ENCODE measurements at regions not wholly inside any gene's neighbourhood (a gene's known extent, or its start where the extent isn't known, plus 50 kb on each side); places are given as distances from the start of the nearest gene placed in this dataset.

DNA sequence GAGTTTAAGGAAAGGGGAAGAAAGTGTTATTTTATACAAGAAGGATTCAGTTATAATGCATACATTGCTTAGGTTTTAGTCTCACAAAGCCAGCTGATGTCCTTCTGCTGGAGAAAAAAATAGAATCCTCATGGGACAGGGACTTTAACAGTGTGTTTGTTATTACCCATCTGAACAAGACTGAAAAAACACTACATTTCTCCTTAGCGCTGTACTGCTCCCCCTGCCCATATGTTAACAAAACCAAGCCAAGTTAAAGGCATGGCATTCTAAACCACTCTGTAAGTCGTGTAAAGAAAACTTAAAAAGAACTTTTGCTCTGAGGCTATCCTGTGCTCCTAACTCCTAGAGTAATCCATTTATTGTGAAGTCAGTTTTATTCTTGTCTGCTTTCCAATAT is 102.6 kb upstream of the NYAP2 start:
- BruUV-seq (replicated peaks): no TSS peak

GRCh38 chr2:225295102-225295501 is 104.4 kb upstream of the NYAP2 start:
- POLR2A ChIA-PET: no interaction called here
- in situ Hi-C loops (cut with HindIII; ENCODE audit: low pct_unique_long_range_greater_than_20kb, low sequenced_read_pairs): no loop called here
- no peaks in the 10 kb centered on the region for H3K36me3 ChIP-seq (ENCODE audit: control insufficient read depth, insufficient read depth, low read length)
- H3K4me3 ChIP-seq (ENCODE audit: low read depth in 2 of 2, low read length in 2 of 2): no peak overlapping the region
- no peaks in the 10 kb centered on the region for H3K4me1 ChIP-seq (ENCODE audit: control insufficient read depth, insufficient read depth, low read length)
- TF ChIP-seq REST (IDR thresholded peaks at IDR 0.05; ENCODE audit: insufficient read depth in 1 of 2, low read depth in 2 of 2, low read length in 1 of 2) (no peak), TCF7L2 (IDR thresholded peaks at IDR 0.05; ENCODE audit: low read depth, low read length) (no peak), POLR2AphosphoS5 (IDR thresholded peaks at IDR 0.05; ENCODE audit: low read depth, low read length) (no peak), SIN3A (IDR thresholded peaks at IDR 0.05; ENCODE audit: borderline replicate concordance, insufficient read depth, low read depth, low read length) (no peak)
- TF ChIP-seq, protein P1, sequence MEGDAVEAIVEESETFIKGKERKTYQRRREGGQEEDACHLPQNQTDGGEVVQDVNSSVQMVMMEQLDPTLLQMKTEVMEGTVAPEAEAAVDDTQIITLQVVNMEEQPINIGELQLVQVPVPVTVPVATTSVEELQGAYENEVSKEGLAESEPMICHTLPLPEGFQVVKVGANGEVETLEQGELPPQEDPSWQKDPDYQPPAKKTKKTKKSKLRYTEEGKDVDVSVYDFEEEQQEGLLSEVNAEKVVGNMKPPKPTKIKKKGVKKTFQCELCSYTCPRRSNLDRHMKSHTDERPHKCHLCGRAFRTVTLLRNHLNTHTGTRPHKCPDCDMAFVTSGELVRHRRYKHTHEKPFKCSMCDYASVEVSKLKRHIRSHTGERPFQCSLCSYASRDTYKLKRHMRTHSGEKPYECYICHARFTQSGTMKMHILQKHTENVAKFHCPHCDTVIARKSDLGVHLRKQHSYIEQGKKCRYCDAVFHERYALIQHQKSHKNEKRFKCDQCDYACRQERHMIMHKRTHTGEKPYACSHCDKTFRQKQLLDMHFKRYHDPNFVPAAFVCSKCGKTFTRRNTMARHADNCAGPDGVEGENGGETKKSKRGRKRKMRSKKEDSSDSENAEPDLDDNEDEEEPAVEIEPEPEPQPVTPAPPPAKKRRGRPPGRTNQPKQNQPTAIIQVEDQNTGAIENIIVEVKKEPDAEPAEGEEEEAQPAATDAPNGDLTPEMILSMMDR (IDR thresholded peaks at IDR 0.05): no peak
- H3K27me3 ChIP-seq (ENCODE audit: control insufficient read depth, insufficient read depth, low read length): no peaks in the 10 kb centered on the region
- CTCF ChIA-PET: no interaction called here
- H3K9me3 ChIP-seq (ENCODE audit: control insufficient read depth, insufficient read depth, low read depth, low read length): no peaks in the 10 kb centered on the region; the same call in 1 of the 2 replicates
- no TSS peak for BruUV-seq (replicated peaks)
- H3K27ac ChIP-seq (ENCODE audit: low read length): no peak overlapping the region
- no peak for DNase-seq (ENCODE audit: low read depth, low spot score)
- no peak for ATAC-seq
- intact Hi-C loops (cut with micrococcal nuclease; ENCODE audit: unreplicated experiment): no loop called here

More for the DNA sequence above, 102.6 kb upstream of the NYAP2 start:
- ChIA-PET CTCF (no interaction called here), POLR2A (no interaction called here)
- Histone ChIP-seq H3K9me3 (ENCODE audit: control insufficient read depth, insufficient read depth, low read depth, low read length) (no peaks in the 10 kb centered on the region; the same call in 1 of the 2 replicates), H3K4me1 (ENCODE audit: control insufficient read depth, insufficient read depth, low read length) (no peaks in the 10 kb centered on the region), H3K27ac (ENCODE audit: low read length) (no peak overlapping the region), H3K36me3 (ENCODE audit: control insufficient read depth, insufficient read depth, low read length) (no peaks in the 10 kb centered on the region), H3K27me3 (ENCODE audit: control insufficient read depth, insufficient read depth, low read length) (no peaks in the 10 kb centered on the region), H3K4me3 (ENCODE audit: low read depth in 2 of 2, low read length in 2 of 2) (no peak overlapping the region)
- ATAC-seq (no peak), DNase-seq (ENCODE audit: low read depth, low spot score) (no peak)
- no peak for TF ChIP-seq POLR2AphosphoS5 (IDR thresholded peaks at IDR 0.05; ENCODE audit: low read depth, low read length)
- TF ChIP-seq, protein P1 (IDR thresholded peaks at IDR 0.05): no peak
- TF ChIP-seq REST (IDR thresholded peaks at IDR 0.05; ENCODE audit: insufficient read depth in 1 of 2, low read depth in 2 of 2, low read length in 1 of 2): no peak
- no peak for TF ChIP-seq SIN3A (IDR thresholded peaks at IDR 0.05; ENCODE audit: borderline replicate concordance, insufficient read depth, low read depth, low read length)
- TF ChIP-seq TCF7L2 (IDR thresholded peaks at IDR 0.05; ENCODE audit: low read depth, low read length): no peak
- intact Hi-C loops (cut with micrococcal nuclease; ENCODE audit: unreplicated experiment) (no loop called here), in situ Hi-C loops (cut with HindIII; ENCODE audit: low pct_unique_long_range_greater_than_20kb, low sequenced_read_pairs) (no loop called here)

Measured in Panc1 (cell line).